ENCODE measurements at regions not wholly inside any gene's neighbourhood (a gene's known extent, or its start where the extent isn't known, plus 50 kb on each side); places are given as distances from the start of the nearest gene placed in this dataset.

DNA sequence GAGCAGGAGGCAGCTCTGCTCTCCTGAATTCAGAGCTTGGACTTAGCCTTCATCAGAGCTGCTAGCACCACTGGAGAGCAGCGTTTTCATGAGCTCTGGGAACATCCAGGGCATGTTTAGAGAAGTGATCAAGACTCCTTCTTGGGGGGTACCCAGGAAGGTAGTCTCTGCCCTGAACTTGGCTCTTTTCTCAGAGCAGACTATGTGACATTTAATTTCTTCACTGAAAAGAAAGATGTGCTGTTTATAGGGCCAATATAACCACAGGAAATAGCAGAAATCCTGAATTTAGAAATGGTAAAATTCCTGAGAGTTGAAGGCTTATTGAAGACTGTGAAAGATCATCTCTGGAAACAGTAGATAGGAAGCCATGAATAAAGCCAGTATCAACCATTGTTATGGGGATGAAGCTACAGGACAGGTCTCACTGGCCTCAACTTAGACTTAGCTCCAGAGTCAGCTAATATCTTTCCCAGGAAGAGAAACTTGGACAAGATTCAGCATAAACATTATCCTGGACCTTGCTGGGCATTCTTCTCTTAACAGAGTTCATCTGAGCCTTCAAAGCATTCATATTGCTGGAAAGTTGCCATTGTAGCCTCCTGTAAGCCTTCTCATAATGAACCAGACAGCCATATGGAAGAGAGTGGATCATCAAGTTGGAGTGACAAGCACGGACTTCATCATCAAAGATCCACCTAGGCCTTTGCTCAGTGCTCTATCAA is 386.6 kb upstream of the THBS1 start:
- DNase-seq = no peak

DNA sequence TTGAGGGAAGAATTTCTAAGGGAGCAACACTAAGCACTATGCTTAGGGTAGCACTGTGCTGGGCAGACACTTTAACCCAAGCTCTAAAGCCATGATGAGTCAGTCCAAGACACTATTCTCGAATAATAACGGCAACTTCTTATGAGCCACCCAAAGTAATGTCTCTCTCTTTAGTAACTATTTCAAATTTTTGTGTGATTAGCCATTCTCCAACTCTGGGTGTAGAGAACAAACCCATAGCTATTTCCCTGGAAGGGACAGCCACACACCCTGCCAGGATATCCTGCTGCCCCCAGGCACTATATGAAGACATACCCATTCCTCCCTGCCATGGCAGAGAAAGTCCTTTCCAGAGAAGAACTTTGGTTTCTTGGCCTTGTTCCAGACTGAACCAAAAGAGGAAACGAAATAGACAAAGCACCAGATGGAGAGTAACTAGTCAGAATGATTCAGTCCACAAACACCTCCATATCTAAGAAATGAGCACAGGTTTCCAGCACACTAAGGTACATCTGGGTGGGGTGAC is 384.9 kb upstream of the THBS1 start:
- no peak for DNase-seq

DNA sequence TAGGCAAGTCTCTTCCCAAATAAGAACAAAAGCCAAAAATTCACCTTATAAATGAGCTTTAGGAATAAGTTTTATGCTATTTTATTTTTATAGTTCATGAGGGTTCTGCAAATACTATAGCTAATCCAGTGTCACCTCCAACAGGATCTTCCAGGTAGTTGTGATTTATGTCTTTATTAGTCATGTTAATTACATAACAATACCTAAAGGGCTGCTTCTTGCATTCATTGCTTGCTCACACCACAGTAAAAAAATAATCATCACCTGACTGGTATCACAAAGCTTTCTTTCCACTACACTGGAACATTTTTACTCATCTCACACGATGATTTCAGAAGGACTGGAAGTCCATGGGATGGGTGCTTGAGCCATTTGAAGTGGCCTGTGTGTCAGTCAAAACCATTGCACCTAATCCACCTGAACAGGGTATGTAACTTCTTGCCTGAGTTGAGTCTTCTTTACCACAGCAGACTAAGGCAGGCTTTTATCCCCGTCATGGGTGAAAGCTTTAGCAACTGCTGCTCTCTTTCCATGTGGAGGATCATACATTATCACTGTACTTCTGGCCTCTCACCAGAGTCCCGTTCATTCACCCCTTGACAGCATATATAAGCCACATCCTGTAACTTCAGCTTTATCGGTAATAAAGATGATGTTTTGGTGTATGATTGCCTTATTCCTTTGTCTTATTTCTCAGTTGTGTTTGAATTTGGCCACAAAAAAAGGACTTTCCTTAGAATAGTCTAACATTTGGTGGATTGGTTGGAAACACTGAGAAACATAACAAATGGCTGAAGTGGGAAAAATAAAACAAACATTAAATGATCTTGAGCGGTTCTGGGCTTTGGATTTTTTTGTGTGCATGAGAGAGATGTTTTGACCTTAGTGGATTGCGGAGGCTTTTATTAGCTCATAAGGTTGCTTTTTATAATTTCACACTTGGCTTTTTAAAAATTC is 382.6 kb upstream of the THBS1 start:
- no peak for DNase-seq

DNA sequence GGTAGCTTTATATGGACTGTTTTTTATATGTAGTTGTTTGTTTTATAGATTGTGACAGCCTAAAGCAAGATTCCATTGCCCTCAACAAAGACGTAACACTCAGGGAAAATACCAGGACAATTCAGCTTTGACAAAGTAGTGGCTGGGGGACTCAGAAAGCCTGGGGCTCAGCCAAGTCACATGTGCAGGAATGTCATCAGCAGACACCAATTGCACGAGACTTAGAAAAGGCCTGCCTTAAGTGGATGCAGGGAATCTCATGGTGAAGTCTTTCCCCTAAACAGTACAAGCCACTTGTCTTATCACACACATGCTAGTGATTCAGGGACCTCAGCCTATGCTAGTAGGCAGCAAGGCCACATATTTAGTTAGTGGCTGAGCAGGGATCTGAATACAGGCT is 381.8 kb upstream of the THBS1 start:
- DNase-seq = no peak

DNA sequence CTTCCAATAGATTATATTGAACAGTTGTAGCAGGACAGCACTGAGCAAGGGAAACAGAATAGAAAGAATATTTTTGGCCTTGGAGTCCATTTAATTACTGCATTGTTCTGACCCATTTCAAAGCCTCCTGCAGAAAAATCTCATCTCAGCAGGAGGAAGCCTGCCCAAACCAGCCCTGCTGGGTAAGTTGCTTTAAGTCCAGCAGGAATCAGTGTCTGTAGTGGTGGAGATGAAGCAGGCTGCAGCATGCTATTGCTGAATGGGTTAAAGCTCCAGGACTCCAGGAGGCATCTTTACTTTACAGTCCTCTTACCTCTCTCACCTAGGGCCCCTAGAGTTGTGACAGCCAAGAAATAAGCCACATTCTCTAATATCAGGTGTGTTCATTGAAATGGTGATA is 380.3 kb upstream of the THBS1 start:
- DNase-seq = no peak

DNA sequence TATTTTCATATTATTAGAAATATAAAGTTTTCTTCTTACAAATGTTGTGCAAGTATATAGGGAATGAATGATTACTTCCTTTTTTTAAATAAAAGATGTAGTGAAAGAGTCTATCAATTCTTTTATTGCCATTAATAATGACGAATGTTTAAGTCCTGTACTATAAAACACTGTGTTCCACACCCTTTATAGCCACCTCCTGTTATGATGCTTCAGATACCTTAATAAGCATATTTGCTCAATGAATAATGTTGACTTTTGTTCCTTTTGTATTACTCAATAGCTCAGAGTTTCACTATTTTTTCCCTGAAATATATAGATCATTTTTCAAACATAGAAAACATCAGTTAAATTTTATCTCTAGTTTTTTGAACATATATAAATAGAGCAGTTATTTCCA is 378.2 kb upstream of the THBS1 start:
- DNase-seq = no peak

DNA sequence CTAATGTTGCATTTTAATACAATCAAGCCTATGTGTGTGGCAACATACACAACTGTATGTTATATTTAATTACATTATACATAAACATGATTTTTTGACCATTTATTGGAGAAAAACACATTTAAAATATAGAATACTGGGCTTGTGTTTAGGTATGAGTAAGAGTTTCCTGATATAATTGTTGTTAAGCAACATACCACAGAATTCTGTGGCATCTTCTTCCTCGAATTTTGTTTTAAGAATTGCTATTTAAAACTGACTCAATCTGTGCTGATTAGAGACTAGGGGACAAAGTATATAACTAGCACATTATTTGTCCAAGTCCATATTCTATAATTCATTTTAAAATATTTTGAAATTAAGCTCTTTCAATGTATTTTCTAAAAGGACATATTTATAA is 376.8 kb upstream of the THBS1 start:
- DNase-seq = no peak

DNA sequence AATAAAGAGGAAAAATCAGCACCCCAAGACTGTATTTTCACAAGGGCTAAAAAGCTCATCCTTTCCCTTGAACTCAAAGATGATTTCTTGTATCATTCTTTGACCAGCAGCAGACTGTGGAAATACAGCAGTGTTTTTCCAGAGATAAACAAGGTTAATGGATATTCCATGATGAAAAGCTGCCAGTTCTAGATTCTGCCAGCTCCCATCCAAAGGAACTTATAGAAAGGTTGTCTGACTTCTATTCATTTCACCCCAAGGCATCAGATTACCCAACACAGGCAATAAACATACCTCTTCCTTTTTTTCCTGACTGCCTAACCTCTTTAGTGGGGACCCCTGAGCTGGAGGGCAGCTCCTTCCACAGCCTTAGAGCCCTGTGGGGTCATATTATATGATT is 375.8 kb upstream of the THBS1 start:
- DNase-seq = no peak

DNA sequence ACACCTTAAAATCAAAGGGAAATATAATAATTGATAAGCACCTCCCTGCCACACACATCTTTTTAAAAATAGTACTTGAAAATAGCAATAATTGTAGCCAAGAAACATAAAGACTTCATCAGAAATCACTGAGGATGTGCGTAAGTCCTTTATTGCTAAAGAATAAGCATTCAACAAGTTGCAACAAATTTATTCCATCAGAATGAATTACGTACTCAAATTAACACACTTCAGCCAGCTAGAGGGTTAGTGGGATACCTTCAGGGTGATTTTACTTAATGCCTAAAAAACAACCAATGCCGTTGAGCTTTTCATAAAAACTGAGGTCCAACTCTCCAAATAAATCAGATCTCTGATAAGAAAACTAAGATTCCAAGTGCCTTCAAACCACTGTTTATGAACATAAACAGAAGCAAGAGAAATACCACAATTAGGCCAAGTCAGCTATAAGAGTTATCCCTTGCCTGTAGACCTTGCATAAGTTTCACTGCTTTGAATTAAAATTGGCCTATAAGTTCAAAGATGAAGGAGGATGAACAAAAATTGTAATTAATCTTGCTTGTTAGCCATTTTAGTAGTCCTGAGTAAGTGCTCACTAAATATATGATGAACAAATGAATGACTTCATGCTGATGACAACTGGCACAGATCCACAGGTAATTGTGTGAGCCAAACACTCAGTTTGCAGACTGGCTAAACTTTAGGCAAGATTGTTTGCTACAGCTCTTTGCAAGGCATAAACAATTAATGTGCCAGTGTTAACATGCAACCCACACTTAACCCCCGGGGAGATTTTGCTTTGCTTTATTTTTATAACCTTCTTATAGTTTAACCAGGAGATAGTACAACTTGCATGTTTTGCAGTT is 375.1 kb upstream of the THBS1 start:
- no peak for DNase-seq

DNA sequence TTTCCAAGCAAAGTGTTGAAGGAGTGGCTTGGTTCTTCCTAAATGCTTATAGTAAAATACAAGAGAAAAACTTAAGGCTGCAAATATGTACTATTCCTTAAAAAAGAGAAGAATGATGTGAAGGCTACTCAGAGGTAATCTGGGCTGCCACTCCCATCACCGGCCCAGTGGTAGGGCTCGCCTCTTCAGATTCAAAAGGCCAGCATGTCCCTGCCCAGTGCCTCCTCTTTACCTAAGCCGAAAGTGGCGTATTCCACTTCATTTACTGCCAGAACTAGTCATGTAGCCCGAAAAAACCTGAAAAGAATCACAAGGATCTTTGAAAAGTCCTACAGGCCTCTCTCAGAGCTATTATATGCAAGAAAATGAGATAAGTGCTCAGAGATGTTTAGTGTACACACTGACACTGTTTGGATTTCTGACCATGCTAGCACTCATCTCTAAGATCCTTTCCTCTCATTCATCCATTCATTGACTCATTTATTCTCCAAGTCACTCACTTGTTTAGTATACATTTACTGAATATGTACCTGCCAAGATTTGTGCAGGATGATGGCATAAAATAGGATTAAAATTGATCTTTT is 373.3 kb upstream of the THBS1 start:
- no peak for DNase-seq

DNA sequence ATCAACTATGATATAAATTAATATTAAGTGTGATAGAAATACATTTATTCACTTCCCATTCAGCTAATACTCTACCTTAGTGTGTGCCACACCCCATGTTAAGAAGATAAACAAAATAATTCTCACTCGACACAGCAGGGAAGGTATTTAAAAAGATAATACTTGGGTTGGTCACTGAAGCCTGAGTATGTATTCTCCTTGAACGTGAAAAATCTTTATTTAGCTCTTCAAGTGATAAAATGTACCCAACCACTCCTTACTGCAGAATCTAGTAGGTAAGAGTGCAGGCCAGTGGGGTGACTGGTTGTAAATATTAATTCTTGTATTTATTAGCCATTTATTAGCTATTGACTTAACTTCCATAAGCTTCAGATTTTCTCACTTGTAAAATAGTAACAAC is 372.7 kb upstream of the THBS1 start:
- DNase-seq = no peak

DNA sequence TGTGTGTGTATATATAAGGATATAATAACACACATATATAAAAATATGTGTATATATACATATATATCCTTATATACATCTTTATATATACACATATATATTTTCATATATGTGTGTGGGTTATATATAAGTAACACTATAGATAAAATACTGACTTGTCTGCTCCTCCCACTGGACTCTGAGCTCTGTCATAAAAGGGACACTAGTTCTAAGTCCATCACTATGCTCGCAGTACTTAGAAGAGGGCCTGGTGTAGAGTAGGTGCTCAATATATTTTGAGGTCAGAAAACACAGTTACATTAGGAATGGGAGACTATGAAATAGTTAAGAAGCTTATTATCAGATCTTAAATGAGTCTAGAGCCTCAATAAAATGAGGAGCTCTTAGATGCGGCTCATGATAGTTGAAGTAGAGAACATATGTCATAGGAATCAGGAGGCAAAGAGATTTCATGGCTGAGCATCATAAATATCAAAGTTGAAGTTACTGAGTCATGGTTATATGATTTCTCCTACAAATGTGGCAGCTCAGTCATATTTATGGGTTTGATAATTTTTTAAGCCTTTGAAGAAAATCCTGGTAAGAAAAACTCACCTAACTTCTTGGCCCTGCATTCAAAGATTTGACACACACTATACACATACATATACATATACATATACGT is 371.2 kb upstream of the THBS1 start:
- no peak for DNase-seq

DNA sequence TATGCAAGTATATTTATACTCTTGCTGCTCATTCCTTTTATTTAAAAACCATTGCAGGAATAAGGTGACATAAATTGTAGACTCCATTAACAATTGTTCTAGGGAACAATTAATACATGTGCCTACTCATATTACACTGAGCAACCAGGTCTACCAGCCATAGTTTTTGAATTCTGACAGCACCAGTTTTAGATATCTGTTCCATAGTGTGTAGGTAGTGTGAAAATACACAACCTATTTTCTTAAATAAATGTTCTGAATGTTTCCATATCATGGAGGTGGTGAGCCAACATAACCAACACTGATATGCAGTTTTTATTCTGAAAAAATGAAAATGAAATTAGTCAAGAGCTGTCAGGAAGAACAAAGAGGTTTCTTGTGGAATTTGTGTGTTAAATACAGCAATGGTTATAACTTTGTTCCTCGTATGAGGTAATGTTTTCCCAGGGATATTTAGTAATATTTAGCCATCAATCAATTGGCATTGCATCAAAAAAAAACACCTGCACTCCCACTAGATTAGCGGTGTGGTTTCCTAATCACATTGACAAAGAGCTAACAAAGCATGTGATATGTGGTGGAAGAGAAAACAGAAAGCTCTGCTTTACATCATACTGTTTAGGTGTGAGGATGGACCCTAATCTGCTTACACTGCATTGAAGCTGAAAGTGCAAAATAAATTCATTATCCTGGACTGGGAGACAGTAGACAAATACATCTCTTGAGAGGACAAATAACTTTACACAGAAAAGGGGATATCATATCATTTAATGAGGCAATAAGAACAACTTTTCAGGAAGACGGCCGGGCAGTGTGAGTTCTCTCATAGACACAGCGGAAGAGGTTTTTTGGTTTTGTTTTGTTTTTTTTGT is 369.5 kb upstream of the THBS1 start:
- no peak for DNase-seq

DNA sequence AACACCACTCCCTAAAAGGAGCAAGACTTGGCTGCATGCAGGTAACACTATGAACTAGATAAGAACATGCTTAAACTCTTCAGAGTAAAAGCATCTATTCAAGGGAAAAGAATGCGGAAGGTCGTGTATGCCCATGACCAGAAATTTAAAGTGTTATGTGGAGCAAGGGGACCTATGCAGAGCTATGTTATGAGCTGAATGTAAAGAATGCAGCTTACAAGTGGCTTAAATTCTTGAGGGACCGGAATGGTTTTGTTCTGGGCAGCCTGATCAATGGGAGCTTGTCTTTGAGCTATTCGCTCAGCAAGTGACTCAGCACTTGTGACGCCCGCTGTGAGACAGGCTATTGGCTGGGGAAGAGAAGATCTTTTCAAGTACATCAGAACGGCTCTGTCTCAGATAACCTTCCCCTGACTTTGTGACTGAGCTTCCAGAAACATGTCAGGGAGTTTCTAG is 367.5 kb upstream of the THBS1 start:
- no peak for DNase-seq

DNA sequence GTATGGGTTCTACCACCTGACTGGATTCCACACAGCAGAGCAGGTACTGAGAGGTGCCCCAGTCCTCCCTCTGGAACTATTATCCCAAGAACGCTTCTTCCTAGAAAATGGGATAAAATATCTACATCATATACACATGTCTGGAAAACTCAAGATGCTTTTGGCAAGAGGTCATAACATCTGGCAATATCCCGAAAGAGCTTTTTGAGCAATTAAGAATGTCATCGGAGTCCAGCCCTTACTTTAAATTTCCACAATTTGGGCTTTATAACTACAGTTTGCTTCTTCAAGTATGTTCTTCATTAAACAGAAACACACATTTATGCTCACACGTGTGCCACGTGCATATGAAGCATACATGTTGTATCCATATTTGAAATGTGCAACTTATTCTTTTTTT is 365.9 kb upstream of the THBS1 start:
- DNase-seq = no peak

DNA sequence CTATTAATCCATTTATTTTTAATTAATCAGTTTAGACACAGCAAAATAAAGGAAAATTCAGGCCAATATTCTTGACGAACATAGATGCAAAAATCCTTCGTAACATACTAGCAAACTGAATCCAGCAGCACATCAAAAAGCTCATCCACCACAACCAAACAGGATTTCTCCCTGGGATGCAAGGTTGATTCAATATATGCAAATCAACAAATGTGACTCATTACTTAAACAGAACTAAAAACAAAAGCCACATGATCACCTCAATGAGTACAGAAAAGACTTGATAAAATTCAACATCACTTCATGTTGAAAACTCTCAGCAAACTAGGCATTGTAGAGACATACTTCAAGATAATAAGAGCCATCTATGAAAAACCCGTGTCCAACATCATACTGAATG is 364.1 kb upstream of the THBS1 start:
- DNase-seq = no peak

DNA sequence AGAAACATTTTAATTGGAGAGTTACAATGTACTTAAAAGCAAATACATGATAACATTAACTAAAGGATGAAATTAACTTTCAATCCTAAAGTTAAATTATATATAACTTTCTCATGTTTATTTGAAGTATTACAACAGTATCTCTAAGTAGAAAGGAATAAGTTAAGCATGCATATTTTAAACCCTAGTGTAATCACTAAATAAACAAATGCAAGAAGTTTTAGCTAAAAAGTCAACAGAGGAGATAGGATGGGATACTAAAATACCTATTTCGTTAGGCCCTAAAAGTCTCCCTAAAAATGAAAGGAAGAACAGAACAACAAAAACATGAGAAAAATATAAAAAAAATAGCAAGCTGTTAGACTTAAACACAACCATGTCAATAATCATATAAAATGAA is 361.3 kb upstream of the THBS1 start:
- no peak for DNase-seq

DNA sequence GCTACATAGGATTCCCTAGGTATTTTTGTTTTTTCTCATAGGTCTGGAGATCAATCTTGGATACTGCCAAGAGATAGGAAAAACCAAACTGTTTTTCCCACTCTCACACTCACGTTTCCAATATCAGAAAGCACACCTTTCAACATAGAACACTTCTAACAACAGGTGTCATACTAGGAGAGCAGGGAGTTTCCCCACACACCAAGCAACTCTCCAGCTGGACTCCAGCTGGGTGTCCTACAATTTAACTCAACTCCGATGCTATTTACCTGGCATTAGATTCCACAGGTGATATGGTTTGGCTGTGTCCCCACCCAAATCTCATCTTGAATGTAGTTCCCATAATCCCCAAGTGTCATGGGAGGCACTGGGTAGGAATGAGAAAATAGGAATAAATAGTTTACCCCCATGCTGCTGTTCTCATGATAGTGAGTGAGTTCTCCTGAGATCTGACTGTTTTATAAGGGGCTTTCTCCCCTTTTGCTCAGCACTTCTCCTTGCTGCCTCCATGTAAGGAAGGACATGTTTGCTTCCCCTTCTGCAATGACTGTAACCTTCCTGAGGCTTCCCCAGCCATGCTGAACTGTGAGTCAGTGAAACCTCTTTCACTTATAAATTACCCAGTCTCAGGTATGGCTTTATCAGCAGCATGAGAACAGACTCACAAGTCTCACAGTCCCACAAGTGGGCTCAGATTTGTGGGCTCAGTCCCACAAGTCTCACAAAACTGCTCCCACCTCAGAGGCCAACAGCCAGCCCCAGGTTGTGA is 354.5 kb upstream of the THBS1 start:
- no peak for DNase-seq

DNA sequence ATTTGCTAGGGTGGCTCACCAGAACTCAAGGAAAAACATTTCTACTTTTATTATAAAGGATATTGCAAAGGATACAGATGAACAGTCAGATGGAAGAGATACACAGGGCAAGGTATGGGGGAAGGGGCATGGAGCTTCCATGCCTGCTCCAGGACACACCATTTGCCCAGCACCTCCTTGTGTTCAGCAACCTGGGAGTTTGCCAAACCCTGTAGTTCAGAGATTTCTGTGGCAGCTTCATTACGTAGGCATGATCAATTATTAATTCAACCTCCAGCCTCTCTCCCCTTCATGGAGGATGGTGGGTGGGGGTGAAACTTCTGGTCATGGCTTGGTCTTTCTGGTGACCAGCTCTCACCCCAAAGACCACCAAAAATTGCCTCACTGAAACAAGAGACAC is 353.9 kb upstream of the THBS1 start:
- no peak for DNase-seq

DNA sequence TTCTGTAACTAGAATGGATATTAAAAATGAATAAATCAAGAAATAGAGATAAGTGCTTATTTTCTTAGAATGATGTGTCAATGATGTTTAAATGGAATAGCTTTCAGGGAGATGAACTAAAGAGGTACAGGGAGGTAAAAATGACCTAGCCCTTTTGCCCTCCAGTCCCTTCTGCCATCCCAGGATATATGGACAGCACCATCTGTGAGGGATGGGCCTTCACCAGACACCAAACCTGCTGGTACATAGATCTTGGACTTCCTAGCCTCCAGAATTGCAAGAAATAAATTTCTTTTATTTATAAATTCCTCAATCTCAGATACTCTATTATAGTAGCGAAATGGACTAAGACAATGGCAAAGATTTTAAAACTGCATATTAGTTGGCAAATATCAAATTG is 352.0 kb upstream of the THBS1 start:
- no peak for DNase-seq

All from NCI-H1417 treated with DMSO at 0.1 percent for 48 hours (cell line).